Femur (tissue), 1 donor: ENCODE measurements at regions not wholly inside any gene's neighbourhood (a gene's known extent, or its start where the extent isn't known, plus 50 kb on each side); places are given as distances from the start of the nearest gene placed in this dataset.

Experiments
- DNase-seq: peaks from one replicate; pipeline ENCODE4 v3.0.0-alpha.2; 2017

DNA sequence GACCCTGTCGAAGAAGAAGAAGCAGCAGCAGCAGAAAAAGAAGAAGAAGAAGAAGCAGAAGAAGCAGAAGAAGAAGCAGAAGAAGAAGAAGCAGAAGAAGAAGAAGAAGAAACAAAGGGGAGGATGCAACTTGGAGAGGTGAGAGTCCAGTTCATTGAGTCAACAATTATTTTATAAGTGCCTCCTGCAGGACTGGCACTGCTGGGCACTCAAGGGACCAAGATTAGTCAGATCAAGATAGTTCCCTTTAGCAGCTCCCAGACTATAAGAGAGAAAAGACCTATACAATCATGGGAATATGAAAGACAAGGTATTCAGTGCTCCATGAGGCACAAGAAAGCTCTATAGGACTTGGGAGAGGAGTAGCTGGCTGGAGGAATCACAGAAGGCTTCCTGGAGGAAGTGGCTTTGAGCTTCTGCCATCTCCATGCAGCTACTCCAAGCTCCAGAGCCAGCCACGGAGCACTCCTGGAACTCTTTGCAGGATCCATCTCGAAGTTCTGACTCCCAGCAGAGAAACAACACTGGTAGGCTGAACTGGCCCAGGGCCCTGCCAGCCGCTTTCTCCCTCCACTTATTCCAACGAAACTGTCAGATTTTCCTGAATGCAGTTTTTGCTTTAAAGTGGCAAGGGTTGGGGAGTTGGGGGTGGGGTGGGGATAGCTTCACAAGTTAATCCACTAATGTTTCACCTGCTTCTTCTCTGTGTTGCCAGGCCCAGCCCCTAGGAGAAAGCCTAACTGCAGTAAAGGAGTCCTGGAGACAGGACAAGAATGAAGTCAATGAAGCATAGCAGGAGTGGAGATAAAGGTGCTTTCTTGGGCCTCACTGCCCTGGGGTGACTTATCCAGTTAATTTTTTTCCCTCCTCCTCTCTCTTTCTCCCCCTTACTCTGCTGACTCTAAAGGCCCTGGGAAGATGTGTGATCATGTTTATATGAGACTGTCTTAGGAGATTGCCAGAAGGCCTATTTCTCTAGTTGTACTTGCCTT is 140.1 kb upstream of the PARP11 start:
- DNase-seq, result no peak

DNA sequence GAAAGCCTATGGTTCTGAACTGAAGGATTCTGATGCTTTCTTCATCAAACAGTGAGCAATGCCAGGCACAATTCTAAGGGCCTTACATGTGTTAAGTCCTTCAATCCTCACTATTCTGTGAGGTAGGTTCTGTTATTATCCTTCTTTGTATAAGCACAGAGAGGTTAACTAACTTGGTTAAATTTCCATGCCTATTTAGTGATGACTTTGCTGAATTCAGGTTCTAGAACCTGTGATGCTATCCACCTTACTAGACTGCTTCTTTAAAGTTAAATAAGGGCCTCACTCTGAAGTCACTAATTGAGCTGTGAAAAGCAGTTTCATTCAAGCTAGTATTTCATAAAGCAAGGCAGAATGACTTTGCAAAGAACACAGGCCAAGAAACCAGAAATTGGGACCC is 138.9 kb upstream of the PARP11 start:
- DNase-seq, result no peak

DNA sequence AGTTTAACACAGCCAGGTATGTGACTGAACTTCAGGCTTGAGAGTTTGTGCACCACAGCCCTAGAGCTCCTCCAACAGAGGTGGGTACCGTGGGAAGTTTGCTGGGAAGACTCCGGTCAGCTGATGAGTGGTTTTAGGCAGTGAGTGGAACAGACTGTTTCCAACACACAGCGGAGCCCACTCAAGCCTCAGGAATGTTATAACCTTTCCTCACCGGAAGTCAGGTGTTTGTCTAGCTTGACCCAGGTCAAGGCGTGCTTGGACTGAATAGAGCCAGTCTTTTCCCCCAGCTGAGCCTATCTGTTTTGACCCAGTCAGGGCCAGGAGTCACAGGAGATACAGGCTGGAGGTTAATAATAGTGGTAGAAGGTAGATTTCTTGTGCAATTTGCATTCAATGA is 138.4 kb upstream of the PARP11 start:
- DNase-seq, result no peak

DNA sequence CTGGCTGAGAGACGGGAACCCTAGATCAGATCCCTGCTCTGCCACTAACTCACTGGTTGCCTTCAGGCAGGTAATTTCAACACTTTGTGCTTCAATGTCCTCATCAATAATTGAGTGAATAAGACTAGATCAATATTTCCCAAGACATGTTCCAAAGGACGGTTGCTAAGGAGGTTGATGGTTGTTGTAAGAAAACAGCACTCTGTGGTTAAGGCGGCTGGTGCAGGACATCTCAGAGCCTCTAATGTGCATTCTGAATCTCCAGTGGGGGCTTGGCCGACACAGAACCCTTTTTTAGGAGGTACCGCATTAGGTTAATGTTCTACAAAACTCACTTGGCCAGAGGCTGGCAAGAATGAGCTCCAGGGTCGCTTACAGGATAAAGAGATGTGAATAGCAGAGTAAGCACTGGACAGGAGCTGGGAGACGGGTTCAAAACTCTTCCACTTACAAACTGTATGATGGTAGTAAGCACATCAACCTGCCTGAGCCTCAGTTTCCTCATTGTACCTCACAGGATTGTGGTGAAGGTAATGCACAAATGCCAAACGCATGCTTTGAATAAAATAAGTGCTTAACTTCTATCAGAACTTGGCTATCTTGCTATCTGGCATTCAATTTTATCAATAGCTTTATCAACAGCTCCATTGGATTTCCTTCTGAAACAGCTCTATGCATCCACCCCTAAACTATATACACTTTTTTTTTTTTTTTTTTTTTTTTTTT is 136.9 kb upstream of the PARP11 start:
- no peak for DNase-seq

DNA sequence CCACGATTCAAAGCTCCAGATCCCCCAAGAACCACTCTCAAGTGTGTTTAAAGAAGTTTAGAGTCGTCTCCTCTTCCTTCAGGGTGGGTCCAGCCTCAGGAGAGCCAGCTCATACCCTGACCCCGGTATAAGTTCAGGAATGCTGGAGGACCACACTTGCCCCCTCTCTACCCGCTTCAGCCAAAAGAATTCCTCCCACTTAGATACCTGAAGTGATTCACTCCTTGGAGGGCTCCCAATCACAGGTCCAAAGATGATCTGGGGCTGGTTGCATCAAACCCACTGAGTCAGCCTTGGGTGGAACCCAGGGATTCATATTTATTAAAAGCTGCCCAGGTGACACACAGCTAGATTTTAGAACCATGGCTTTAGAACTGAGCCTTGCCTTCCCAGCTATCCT is 133.5 kb upstream of the PARP11 start:
- no peak for DNase-seq

DNA sequence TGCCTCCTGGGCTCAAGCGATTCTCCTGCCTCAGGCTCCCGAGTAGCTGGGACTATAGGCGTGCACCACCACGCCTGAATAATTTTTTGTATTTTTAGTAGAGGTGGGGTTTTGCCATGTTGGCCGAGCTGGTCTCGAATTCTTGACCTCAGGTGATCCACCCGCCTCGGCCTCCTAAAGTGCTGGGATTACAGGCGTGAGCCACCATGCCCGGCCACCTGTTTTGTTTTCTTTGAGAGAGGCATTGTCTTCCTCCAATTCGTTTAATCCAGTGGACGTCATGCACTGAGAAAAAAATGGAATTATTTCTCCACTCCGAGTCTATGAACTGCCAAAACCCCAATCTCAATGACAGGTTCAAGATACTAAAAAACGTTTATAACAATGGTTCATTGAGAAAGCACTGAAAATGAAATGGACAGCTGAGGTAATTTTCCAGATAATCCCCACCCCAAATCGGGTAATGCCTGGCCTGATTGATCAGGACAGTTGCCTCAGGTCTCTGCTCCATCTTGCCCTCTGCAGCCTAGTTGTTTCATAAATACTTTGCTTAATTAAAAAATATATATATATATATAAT is 132.7 kb upstream of the PARP11 start:
- no peak for DNase-seq

DNA sequence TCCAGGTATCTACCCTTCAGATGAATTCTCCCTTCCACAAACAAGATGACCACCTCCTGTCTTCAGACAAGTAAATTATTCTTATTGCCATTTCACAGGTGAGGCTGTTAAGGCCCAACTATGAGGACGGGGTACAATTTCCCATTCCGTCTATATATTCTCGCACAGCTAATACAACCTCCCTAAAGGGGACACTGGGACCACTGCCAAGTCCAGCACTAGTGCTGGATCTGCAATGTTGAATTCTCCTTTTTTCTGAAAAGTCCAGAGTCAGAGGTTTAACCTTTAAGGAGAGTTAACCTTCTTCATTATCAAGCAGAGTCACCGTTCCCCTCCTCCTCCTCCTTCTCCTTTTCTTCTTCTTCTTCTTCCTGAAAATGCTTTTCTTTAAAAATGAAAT is 130.4 kb upstream of the PARP11 start:
- DNase-seq, result no peak

DNA sequence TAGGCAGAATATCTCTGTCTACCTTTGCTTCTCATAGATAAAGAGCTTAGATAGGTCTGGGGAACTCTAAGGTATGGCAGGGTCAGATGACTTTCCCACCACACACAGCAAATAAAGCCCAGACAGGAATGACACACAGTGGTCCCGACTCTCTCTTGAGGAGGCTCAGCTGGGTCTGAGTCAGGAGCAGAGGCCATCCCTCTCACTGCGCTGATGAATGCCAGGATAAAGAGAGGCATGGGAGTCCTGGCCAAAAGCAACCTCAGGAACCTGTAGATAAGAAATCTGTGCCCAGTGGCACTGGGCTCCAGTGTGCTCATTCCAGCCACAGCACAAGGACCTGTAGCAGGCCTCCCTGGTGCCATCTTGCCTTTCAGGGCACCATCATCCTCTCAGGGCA is 129.4 kb upstream of the PARP11 start:
- no peak for DNase-seq

DNA sequence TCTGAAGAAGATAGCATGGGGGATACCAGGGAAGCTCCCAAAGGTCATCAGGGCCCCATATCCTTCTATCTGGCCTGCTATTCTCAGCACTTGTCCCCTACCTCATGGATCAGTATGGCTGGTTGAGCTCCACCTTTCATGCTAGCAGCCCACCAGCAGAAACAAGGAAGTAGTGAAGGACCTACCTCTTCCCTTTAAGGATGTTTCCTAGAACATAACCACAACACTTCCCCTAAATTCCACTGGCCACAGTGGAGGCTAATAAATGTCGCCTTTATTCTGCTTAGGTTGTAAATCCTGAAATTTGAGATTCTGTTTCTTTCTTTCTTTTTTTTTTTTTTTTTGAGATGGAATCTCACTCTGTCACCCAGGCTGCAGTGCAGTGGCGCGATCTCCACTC is 128.6 kb upstream of the PARP11 start:
- DNase-seq, result no peak

DNA sequence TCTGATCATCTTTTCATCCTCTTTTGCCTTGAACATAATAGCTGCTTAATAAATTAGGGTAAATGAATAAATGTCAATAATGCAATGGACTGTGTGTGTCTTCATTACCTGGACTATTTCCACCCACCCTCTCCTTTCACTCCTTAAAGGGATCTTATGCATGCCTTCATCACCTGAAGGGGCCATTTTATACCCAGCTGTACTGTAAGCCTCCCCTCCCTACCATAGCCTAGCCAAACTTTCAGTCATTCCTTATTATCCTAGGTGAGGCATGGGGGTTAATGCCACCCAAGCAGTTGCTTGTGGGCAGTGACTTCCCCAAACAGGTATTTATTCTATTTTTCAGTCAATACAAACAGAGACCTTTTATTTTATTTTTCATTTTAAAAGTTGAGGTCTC is 127.8 kb upstream of the PARP11 start:
- DNase-seq, result no peak

DNA sequence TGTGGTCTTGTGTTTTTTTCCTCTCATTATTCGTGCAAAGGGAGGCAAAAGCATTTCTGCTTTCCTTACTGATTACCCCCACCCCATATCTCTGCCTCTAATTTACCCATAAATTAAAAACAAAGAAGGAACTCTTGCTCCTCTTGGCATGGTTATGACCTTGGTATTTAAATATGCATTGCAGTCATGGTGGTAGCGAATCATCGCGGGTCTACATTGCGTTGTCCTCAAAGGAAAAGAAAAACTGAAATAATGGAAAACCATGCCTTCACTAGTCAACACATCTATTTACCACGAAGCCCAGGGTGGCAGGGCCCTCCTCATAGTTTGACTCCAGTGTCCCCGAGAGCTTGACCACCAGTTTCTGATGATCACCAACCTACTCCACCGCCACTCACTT is 126.7 kb upstream of the PARP11 start:
- DNase-seq, result no peak

DNA sequence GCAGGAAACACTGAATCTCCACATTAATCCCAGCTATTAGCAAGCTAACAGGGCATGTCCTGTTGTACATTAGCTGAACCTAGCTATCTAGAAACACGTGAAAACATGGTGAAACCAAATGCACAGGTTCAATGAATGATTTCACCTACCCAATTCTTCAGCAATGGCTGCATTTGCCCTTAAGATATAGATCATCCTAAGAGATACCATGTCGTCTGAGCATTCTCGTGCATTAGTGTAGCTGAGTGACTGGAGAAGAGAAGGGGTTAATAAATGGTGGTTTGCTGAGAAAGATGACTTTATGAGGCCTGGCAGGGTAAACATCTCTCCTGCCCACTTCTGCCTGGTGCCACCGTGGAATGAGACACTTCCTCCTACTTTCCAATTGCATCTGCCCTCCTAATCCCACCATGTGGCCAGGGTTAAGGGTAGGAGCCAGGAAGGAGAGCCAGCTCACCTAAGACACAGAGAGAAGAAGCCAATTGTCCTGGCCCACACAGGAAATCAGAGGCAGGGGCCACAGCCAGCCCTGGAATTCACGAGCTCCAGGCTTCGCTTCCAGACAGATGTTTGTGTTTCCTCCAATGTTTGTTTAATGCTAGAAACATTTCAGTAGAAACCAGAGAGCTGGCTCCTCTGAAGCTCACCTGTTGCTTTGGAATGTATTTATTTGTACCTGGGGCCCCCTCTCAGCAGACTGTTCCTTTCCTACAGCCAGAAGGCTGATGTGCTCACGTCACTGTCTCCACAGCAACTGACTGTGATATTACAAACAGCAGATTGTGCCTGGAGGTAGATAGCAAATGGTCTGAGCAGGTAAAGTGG is 126.0 kb upstream of the PARP11 start:
- no peak for DNase-seq

DNA sequence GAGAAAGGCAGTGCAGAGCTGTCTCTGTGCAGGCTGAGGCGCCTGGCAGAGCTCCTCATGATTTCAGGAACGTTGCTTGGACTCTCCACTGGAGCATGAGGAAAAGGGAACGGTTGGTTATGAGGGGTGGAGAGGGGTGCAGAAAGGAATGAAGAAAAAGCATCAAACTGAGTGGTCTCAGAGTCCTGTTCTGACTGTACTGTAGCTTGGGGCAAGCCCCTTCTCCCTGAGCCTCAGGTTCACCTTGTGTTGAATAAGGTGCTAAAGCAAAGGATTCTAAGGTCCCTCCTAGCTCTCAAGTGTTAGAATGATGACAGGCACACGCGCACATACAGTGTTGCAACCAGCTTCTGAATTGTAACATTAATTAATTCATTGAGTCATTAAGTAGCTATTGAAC is 125.2 kb upstream of the PARP11 start:
- DNase-seq, result no peak

DNA sequence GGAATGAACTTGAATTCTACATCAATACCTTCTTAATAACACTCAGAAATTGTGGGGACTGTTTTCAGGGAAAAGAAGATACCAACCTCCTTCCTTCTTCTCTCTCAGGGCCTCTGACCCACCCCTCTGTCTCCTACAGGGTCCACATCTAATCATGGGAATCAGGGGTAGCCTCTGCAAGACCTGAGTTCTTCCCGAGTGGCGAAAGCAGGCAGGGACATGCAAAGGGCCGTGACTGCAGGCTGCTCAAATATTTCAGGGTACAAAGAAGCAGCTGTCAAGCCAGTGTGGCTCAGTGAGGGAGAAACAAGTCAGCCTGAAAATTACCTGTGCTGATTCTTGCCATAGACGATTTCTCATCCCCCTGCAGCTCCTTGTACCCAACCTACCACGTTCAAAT is 123.1 kb upstream of the PARP11 start:
- no peak for DNase-seq

DNA sequence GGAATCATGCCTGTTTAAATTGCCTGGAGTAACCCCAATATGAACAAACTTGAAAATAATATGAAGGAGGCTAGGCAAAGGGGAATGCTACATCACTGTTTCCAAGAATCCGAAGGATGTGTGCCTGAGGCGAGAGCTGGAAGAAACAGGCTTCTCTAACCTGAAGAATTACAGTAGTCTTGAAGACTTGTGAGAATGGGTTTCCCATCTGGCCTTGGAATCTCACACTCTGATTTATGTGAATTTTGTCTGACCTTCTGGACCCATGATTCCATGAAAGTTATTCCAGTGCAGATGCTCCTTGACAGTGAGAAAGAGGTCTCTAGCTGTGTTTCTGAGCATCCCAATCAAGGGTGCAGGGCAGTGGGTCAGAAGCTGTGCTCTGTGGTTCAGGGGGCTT is 122.1 kb upstream of the PARP11 start:
- DNase-seq, result no peak

DNA sequence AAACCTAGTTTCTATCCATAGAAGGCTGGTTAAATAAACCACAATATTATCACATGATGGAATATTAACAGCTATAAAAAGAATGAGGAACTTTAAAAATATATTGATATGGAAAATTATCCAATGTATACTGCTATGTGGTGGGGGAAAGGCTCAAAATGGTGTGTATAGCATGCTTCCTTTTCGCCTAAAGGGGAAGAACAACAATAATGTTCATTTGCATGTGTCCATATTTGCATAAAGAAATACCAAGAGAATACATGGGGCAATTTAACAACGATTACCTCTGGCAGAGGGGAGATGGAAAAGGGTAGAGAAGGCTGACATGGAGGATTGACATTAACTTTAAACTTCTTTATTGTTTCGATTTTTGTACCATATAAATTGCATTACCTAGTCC is 121.3 kb upstream of the PARP11 start:
- DNase-seq, result no peak

DNA sequence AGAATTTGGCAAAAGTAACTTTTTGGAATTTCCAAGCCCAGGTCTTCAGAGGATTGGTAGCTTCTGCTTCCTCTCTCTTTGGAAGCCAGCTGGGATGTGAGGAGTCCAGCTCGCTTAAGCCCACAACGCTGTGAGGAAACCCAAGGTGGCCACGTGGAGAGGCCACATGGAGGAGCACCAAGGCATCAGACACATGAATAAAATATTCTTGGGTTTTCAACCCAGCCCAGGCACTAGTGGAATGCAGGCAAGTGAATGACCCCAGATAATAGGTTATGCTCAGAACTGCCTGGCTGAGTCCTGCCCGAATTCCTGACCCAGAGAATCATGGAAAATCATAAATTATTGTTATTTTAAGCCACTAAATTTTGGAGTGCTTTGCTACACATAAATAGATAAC is 119.7 kb upstream of the PARP11 start:
- no peak for DNase-seq

DNA sequence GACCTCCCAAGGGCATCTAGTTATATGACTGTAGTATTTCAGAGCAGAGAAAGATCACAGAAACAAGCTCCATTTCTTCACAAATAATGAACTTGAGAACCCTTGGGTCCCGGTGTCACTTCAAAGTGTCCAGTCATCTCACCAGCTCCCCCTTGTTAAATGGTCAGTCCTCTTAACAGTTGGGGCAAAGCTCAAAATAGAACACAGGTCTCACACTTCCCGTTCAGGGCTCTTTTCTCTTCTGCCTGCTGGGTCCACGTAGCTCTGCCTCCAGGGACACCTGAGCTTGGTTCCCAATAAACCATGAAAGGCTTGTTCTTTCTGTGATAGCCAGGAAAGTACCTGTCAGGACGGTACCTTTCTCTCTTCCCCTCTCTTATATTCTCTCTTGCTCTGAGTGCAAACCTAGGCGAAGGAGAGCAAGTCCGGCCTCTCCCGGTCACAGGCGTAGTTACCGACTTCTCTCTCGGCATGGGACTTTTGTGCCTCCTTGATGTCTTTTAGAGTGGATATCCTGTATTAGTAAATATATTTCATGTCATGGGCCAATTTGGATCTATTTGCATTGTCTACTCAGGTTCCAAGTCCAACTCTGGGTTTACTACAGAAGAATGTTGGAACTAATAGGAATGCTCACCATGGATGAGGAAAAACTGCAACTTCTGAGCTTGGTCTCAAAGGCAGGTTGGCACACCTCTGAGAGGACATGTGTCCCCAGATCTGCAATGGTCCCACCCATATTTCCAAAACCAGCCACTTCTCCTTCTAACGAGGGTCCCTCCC is 118.8 kb upstream of the PARP11 start:
- no peak for DNase-seq

DNA sequence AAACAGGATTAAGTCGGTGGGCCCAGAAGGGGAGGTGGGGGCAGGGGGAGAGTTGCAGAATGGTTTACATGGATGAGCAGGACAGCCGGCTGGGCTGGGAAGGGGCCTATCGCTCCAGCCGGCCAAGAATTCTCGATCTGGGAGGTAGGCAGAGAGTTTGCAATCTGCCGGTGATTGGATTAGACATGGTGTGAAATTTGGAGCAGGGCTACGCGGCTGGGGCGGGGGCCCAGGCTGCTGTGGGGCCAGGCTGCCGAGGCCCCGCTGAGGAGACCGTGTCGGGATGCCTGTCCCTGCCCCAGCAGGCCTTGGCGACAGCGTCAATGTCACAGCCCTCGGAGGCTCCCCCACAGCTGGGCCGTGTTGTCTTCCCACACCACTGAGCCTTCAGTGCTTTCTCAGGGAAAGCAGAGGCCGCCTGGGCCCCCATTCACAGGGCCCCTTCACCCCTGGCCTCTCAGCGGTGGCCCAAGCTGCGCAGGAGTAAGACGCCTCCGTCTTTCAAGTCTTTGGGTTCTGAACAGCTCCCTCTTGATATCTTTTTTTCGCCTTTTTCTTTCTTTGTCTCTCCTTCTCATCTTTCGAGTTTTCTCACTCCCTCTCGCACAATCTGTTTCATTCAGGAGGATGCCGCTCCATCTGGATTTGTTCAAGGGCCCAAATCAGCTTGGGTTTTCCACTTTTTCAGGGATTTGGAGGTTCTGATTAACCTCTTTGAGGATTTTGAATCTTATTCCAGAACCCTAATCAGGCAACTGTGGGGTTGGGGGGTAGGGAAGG is 117.5 kb upstream of the PARP11 start:
- no peak for DNase-seq

DNA sequence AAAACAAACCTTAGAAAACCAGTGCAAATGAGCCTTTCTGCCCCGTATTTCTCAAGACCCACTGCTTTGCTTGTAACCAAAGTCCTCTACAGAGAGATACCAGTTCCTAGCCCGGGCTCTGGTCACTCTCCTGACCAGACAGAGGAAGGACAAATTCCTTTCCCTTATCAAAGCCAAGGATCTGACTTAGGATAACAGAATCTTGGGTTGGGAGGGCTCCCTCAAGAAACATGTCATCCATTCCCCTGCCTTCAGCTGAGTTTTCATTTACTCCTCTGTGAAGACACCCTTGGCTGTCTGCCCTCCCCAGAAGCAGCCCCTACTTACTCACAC is 116.0 kb upstream of the PARP11 start:
- DNase-seq, result no peak

DNA sequence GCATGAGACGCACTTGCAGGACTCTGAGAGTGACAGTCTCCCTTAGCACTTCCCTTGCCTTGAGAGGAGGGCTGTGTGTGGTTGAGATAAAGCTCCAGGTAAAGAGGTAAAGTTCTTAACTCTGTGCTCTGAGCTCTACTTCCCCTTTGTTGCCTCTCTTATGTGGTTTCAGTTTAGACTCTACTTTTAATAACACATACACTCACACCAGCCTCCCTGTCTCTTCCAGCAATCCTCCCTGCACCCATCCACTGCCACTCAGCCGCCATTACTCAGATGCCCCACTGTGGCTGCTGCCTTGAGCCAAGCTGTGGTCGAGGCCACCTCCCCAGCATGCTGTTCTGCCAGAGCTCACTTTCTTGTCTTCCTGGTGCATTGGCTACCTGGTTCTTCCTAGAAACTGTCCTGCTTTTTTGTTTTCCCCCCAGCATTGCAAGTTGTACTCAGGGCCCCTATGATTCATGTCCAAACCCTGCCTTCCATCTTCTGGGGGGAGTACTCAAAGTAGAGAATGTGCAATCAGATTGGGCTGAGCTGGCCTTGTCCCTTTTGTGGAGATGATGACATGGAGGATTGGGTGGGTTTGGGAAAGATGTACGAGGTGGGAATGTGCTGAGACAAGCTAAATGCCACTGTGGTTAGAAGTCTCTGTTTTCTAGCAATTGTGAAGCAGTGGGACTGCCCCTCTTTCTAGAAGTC is 115.5 kb upstream of the PARP11 start:
- DNase-seq, result no peak
